PFSK-1 (cell line): ENCODE measurements at regions not wholly inside any gene's neighbourhood (a gene's known extent, or its start where the extent isn't known, plus 50 kb on each side); places are given as distances from the start of the nearest gene placed in this dataset.

ENCODE experiments used
- FOXP2 ChIP-seq: optimal IDR thresholded peaks from 2 replicates; pipeline ENCODE3; 2011; ENCODE audit warnings: borderline replicate concordance, control low read depth, inconsistent platforms; ENCODE audit not compliant: insufficient read depth; ENCODE audit errors: extremely low read length, extremely low read depth
- POLR2AphosphoS5 ChIP-seq: IDR thresholded peaks from 2 replicates; pipeline ENCODE4 v1.6.1; 2012; ENCODE audit warnings: low read depth, mild to moderate bottlenecking, control low read depth, low read length, moderate library complexity
- REST ChIP-seq, 2 experiments: IDR thresholded peaks; 2 replicates each; pipeline versions ENCODE4 v1.6.1 to v1.8.0; 2011 to 2012; ENCODE audit warnings: low read depth in 2 of 2, low read length in 2 of 2, control low read depth in 1 of 2, inconsistent platforms in 1 of 2, mild to moderate bottlenecking in 1 of 2, moderate library complexity in 1 of 2; ENCODE audit not compliant: insufficient read depth in 1 of 2
- SIN3A ChIP-seq: IDR thresholded peaks from 2 replicates; pipeline ENCODE4 v1.6.1; 2012; ENCODE audit warnings: mild to moderate bottlenecking, low read length, moderate library complexity, borderline replicate concordance; ENCODE audit not compliant: insufficient read depth
- TAF1 ChIP-seq: IDR thresholded peaks from 2 replicates; pipeline ENCODE4 v1.6.1; 2012; ENCODE audit warnings: low read length, control low read depth, borderline replicate concordance; ENCODE audit not compliant: insufficient read depth

- TF ChIP-seq REST (IDR thresholded peaks at IDR 0.05; ENCODE audit: insufficient read depth in 1 of 2, low read depth in 2 of 2, low read length in 2 of 2), result no peak
- no peak for TF ChIP-seq SIN3A
- no peak for TF ChIP-seq TAF1
- TF ChIP-seq POLR2AphosphoS5, result no peak
- no peak for TF ChIP-seq FOXP2
Observed at GRCh38 chr11:134558258-134558835, 146.3 kb upstream of the B3GAT1 start.

- TF ChIP-seq TAF1, result no peak
- no peak for TF ChIP-seq POLR2AphosphoS5
- TF ChIP-seq REST (IDR thresholded peaks at IDR 0.05; ENCODE audit: insufficient read depth in 1 of 2, low read depth in 2 of 2, low read length in 2 of 2), result no peak
- no peak for TF ChIP-seq FOXP2
- TF ChIP-seq SIN3A, result no peak
Observed at GRCh38 chr11:134557571-134558257, 145.7 kb upstream of the B3GAT1 start.

- TF ChIP-seq TAF1 (no peak), FOXP2 (no peak), POLR2AphosphoS5 (no peak), SIN3A (no peak), REST (IDR thresholded peaks at IDR 0.05; ENCODE audit: insufficient read depth in 1 of 2, low read depth in 2 of 2, low read length in 2 of 2) (no peak)
Observed at GRCh38 chr11:134556186-134556585, 144.1 kb upstream of the B3GAT1 start.

- TF ChIP-seq REST (IDR thresholded peaks at IDR 0.05; ENCODE audit: insufficient read depth in 1 of 2, low read depth in 2 of 2, low read length in 2 of 2), result no peak
- TF ChIP-seq FOXP2, result no peak
- no peak for TF ChIP-seq POLR2AphosphoS5
- TF ChIP-seq TAF1, result no peak
- no peak for TF ChIP-seq SIN3A
Observed at GRCh38 chr11:134555510-134555909, 143.5 kb upstream of the B3GAT1 start.
